Esophagus squamous epithelium (tissue), 4 donors: ENCODE measurements at regions not wholly inside any gene's neighbourhood (a gene's known extent, or its start where the extent isn't known, plus 50 kb on each side); places are given as distances from the start of the nearest gene placed in this dataset.

Experiments used
- CTCF ChIP-seq, 6 experiments: fragments of 450-650 bp in 4 of 6; fragments of 200-600 bp in 2 of 6; sonication (generic) in 2 of 6; IDR thresholded peaks; one replicate each; pipeline ENCODE4 v1.5.1; 2016 to 2019; ENCODE audit warnings: antibody characterized with exemption in 6 of 6, mild to moderate bottlenecking in 4 of 6, moderate library complexity in 4 of 6
- POLR2A ChIP-seq, 4 donors: fragments of 450-650 bp; IDR thresholded peaks; one replicate each; pipeline ENCODE4 v1.6.1; 2017; ENCODE audit warnings: antibody characterized with exemption in 4 of 4, mild to moderate bottlenecking in 4 of 4, moderate library complexity in 3 of 4

- TF ChIP-seq POLR2A (IDR thresholded peaks at IDR 0.05): no peak
- no peak for TF ChIP-seq CTCF (IDR thresholded peaks at IDR 0.05)
Measured at GRCh38 chr16:86418981-86419380, 91.3 kb upstream of the FOXF1 start.
